ENCODE measurements at regions not wholly inside any gene's neighbourhood (a gene's known extent, or its start where the extent isn't known, plus 50 kb on each side); places are given as distances from the start of the nearest gene placed in this dataset.
"Not testable (repeated sequence)": the region's sequence is repeated elsewhere in the genome, so short reads cannot be mapped to it uniquely, and the experiment has no call there.

- Mint-ChIP-seq H3K27me3 (peaks cover 9% of the 10 kb centered on the region), H3K36me3 (ENCODE audit: low read depth) (no peaks in the 10 kb centered on the region), H3K9me3 (ENCODE audit: low read depth) (no peaks in the 10 kb centered on the region), H3K4me3 (no peak overlapping the region), H3K4me1 (peaks cover under 1% of the 10 kb centered on the region), H3K27ac (no peak overlapping the region)
- no peak for ATAC-seq
- POLR2A ChIA-PET: no interaction called here
- no peak for DNase-seq
- intact Hi-C loops (cut with DNase I, micrococcal nuclease): no loop called here
- CTCF ChIA-PET: interaction anchor here (0.7 kb wide), 1 partner anchor 50 kb away, joined by 3 read pairs; no protein-coding TSS in a partner anchor
These were observed 70.0 kb downstream of the LMO4 start for GRCh38 chr1:87398641-87399040.

- DNase-seq (no peak), ATAC-seq (no peak)
- Mint-ChIP-seq H3K27ac (no peak overlapping the region), H3K4me3 (no peak overlapping the region), H3K36me3 (ENCODE audit: low read depth) (no peaks in the 10 kb centered on the region), H3K4me1 (peaks cover 6% of the 10 kb centered on the region), H3K27me3 (peaks cover 12% of the 10 kb centered on the region), H3K9me3 (ENCODE audit: low read depth) (no peaks in the 10 kb centered on the region)
- intact Hi-C loops (cut with DNase I, micrococcal nuclease): no loop called here
- POLR2A ChIA-PET: no interaction called here
- CTCF ChIA-PET: interaction anchor here (0.7 to 0.8 kb wide), 2 partner anchors 50 to 543 kb away, joined by 3 to 5 read pairs; no protein-coding TSS in a partner anchor
These were observed 70.6 kb downstream of the LMO4 start for GRCh38 chr1:87399264-87399663.

GRCh38 chr1:87399701-87400100 is 71.0 kb downstream of the LMO4 start:
- ATAC-seq (no peak), DNase-seq (no peak)
- peaks cover 12% of the 10 kb centered on the region for H3K27me3 Mint-ChIP-seq
- intact Hi-C loops (cut with DNase I, micrococcal nuclease): loop anchor here in 1 of 2 experiments (5.0 kb wide), 1 partner anchor 247 kb away; no protein-coding TSS in a partner anchor
- POLR2A ChIA-PET: no interaction called here
- no peaks in the 10 kb centered on the region for H3K9me3 Mint-ChIP-seq (ENCODE audit: low read depth)
- no peaks in the 10 kb centered on the region for H3K36me3 Mint-ChIP-seq (ENCODE audit: low read depth)
- peaks cover 11% of the 10 kb centered on the region for H3K4me1 Mint-ChIP-seq
- no peak overlapping the region for H3K27ac Mint-ChIP-seq
- CTCF ChIA-PET: interaction anchor here (0.8 kb wide), 1 partner anchor 543 kb away, joined by 5 read pairs; no protein-coding TSS in a partner anchor
- no peak overlapping the region for H3K4me3 Mint-ChIP-seq

- Mint-ChIP-seq H3K4me1 (peaks cover 17% of the 10 kb centered on the region), H3K27ac (no peak overlapping the region), H3K4me3 (no peak overlapping the region), H3K36me3 (ENCODE audit: low read depth) (no peaks in the 10 kb centered on the region), H3K27me3 (peaks cover 17% of the 10 kb centered on the region), H3K9me3 (ENCODE audit: low read depth) (no peaks in the 10 kb centered on the region)
- no peak for ATAC-seq
- ChIA-PET CTCF (no interaction called here), POLR2A (no interaction called here)
- intact Hi-C loops (cut with DNase I, micrococcal nuclease): loop anchor here in 1 of 2 experiments (5.0 kb wide), 1 partner anchor 249 kb away; no protein-coding TSS in a partner anchor
- DNase-seq: no peak
These were observed 72.1 kb downstream of the LMO4 start for GRCh38 chr1:87400813-87401212.

- Mint-ChIP-seq H3K9me3 (ENCODE audit: low read depth) (no peaks in the 10 kb centered on the region), H3K27me3 (peaks cover 17% of the 10 kb centered on the region), H3K4me3 (no peak overlapping the region), H3K27ac (no peak overlapping the region), H3K36me3 (ENCODE audit: low read depth) (no peaks in the 10 kb centered on the region), H3K4me1 (peaks cover 17% of the 10 kb centered on the region)
- POLR2A ChIA-PET: no interaction called here
- intact Hi-C loops (cut with DNase I, micrococcal nuclease): loop anchor here in 1 of 2 experiments (5.0 kb wide), 1 partner anchor 250 kb away; no protein-coding TSS in a partner anchor
- ATAC-seq (no peak), DNase-seq (no peak)
- CTCF ChIA-PET: interaction anchor here (0.7 to 1.5 kb wide), 3 partner anchors 16 to 176 kb away, joined by 3 to 4 read pairs (median 3); no protein-coding TSS in a partner anchor
These were observed 73.7 kb downstream of the LMO4 start for GRCh38 chr1:87402241-87403002.

- peaks cover 17% of the 10 kb centered on the region for H3K27me3 Mint-ChIP-seq
- no peak for ATAC-seq
- no peak overlapping the region for H3K4me3 Mint-ChIP-seq
- no peak for DNase-seq
- intact Hi-C loops (cut with DNase I, micrococcal nuclease): loop anchor here in 1 of 2 experiments (5.0 kb wide), 1 partner anchor 251 kb away; no protein-coding TSS in a partner anchor
- ChIA-PET CTCF (interaction anchor here (0.7 to 1.6 kb wide), 4 partner anchors 69 to 175 kb away, joined by 3 to 6 read pairs (median 4); no protein-coding TSS in a partner anchor), POLR2A (interaction anchor here (1.4 kb wide), 1 partner anchor 73 kb away, joined by 4 read pairs; no protein-coding TSS in a partner anchor)
- peaks cover 17% of the 10 kb centered on the region for H3K4me1 Mint-ChIP-seq
- no peak overlapping the region for H3K27ac Mint-ChIP-seq
- H3K36me3 Mint-ChIP-seq (ENCODE audit: low read depth): no peaks in the 10 kb centered on the region
- H3K9me3 Mint-ChIP-seq (ENCODE audit: low read depth): no peaks in the 10 kb centered on the region
These were observed 74.6 kb downstream of the LMO4 start for GRCh38 chr1:87403061-87403820.

- ATAC-seq (peak; percentile 96), DNase-seq (peak; percentile 30)
- Mint-ChIP-seq H3K36me3 (ENCODE audit: low read depth) (no peaks in the 10 kb centered on the region), H3K27ac (no peak overlapping the region), H3K9me3 (ENCODE audit: low read depth) (no peaks in the 10 kb centered on the region), H3K4me3 (no peak overlapping the region), H3K4me1 (peaks cover 17% of the 10 kb centered on the region), H3K27me3 (peaks cover 17% of the 10 kb centered on the region)
- intact Hi-C loops (cut with DNase I, micrococcal nuclease): loop anchor here (1.0 to 5.0 kb wide), 3 partner anchors 69 to 252 kb away; no protein-coding TSS in a partner anchor
- ChIA-PET CTCF (interaction anchor here (0.8 to 1.6 kb wide), 5 partner anchors 18 to 78 kb away, joined by 3 to 6 read pairs (median 5); no protein-coding TSS in a partner anchor), POLR2A (interaction anchor here (1.4 kb wide), 1 partner anchor 74 kb away, joined by 4 read pairs; no protein-coding TSS in a partner anchor)
These were observed 75.6 kb downstream of the LMO4 start for GRCh38 chr1:87404296-87404695.

GRCh38 chr1:87408665-87409248 is 80.1 kb downstream of the LMO4 start:
- H3K4me3 Mint-ChIP-seq: no peak overlapping the region
- DNase-seq (no peak), ATAC-seq (no peak)
- H3K36me3 Mint-ChIP-seq (ENCODE audit: low read depth): no peaks in the 10 kb centered on the region
- POLR2A ChIA-PET: no interaction called here
- peaks cover 6% of the 10 kb centered on the region for H3K27me3 Mint-ChIP-seq
- no peak overlapping the region for H3K27ac Mint-ChIP-seq
- CTCF ChIA-PET: no interaction called here
- intact Hi-C loops (cut with DNase I, micrococcal nuclease): no loop called here
- peaks cover 15% of the 10 kb centered on the region for H3K4me1 Mint-ChIP-seq
- H3K9me3 Mint-ChIP-seq (ENCODE audit: low read depth): no peaks in the 10 kb centered on the region

GRCh38 chr1:87410776-87411480 is 82.2 kb downstream of the LMO4 start:
- H3K9me3 Mint-ChIP-seq (ENCODE audit: low read depth): no peaks in the 10 kb centered on the region
- ATAC-seq: no peak

GRCh38 chr1:87413846-87414245 is 85.2 kb downstream of the LMO4 start:
- H3K4me3 Mint-ChIP-seq; intact Hi-C loops (cut with DNase I, micrococcal nuclease); ATAC-seq; CTCF ChIA-PET; DNase-seq; H3K27ac Mint-ChIP-seq; H3K4me1 Mint-ChIP-seq; H3K36me3 Mint-ChIP-seq (ENCODE audit: low read depth); H3K27me3 Mint-ChIP-seq; POLR2A ChIA-PET; H3K9me3 Mint-ChIP-seq (ENCODE audit: low read depth): not testable (repeated sequence)

More at GRCh38 chr1:87410776-87411480, 82.2 kb downstream of the LMO4 start:
- no peaks in the 10 kb centered on the region for H3K27me3 Mint-ChIP-seq
- no peak overlapping the region for H3K4me3 Mint-ChIP-seq
- no peaks in the 10 kb centered on the region for H3K4me1 Mint-ChIP-seq
- CTCF ChIA-PET: no interaction called here
- intact Hi-C loops (cut with DNase I, micrococcal nuclease): no loop called here
- H3K36me3 Mint-ChIP-seq (ENCODE audit: low read depth): no peaks in the 10 kb centered on the region
- DNase-seq: no peak
- no peak overlapping the region for H3K27ac Mint-ChIP-seq
- POLR2A ChIA-PET: no interaction called here

GRCh38 chr1:87418048-87418447 is 89.4 kb downstream of the LMO4 start:
- Mint-ChIP-seq H3K4me3 (no peak overlapping the region), H3K27me3 (no peaks in the 10 kb centered on the region), H3K4me1 (no peaks in the 10 kb centered on the region), H3K36me3 (ENCODE audit: low read depth) (no peaks in the 10 kb centered on the region), H3K9me3 (ENCODE audit: low read depth) (peaks cover 2% of the 10 kb centered on the region), H3K27ac (no peak overlapping the region)
- ChIA-PET POLR2A (no interaction called here), CTCF (no interaction called here)
- ATAC-seq (no peak), DNase-seq (no peak)
- intact Hi-C loops (cut with DNase I, micrococcal nuclease): no loop called here

All from activated CD4-positive, alpha-beta T cell treated with anti-CD3 and anti-CD28 coated beads for 36 hours (primary cell).